Liver (tissue), 8 donors: ENCODE measurements at regions not wholly inside any gene's neighbourhood (a gene's known extent, or its start where the extent isn't known, plus 50 kb on each side); places are given as distances from the start of the nearest gene placed in this dataset.

Experiments
- DNase-seq: peaks from one replicate; pipeline ENCODE4 v3.0.0-alpha.2; 2017; ENCODE audit warnings: low spot score
- H3K27ac ChIP-seq, 2 donors: one replicate each; pipeline ENCODE4 v1.7.0; 2013; ENCODE audit warnings: inconsistent platforms in 2 of 2, low read length in 2 of 2, control low read depth in 1 of 2, low read depth in 1 of 2, mild to moderate bottlenecking in 1 of 2
- H3K27me3 ChIP-seq, 4 donors: one replicate each; pipeline versions ENCODE4 v1.6.1 to v1.7.0; 2013; ENCODE audit warnings: low read length in 3 of 4, inconsistent platforms in 1 of 4, mild to moderate bottlenecking in 1 of 4, moderate library complexity in 1 of 4; ENCODE audit not compliant: control insufficient read depth in 4 of 4, insufficient read depth in 4 of 4
- H3K36me3 ChIP-seq, 4 donors: one replicate each; pipeline versions ENCODE4 v1.6.1 to v1.7.0; 2013; ENCODE audit warnings: low read length in 3 of 4, mild to moderate bottlenecking in 3 of 4, low read depth in 1 of 4, moderate library complexity in 1 of 4; ENCODE audit not compliant: control insufficient read depth in 4 of 4, insufficient read depth in 3 of 4
- H3K4me1 ChIP-seq, 4 donors: one replicate each; pipeline versions ENCODE4 v1.6.1 to v1.7.0; 2013; ENCODE audit warnings: low read length in 3 of 4, mild to moderate bottlenecking in 3 of 4, moderate library complexity in 1 of 4; ENCODE audit not compliant: control insufficient read depth in 4 of 4, insufficient read depth in 4 of 4
- H3K4me3 ChIP-seq, 3 donors: one replicate each; pipeline versions ENCODE4 v1.6.1 to v1.7.0; 2013; ENCODE audit warnings: low read length in 3 of 3, control low read depth in 1 of 3, low read depth in 1 of 3, mild to moderate bottlenecking in 1 of 3
- H3K9ac ChIP-seq, 2 donors: one replicate each; pipeline ENCODE4 v1.7.0; 2013; ENCODE audit warnings: low read length in 2 of 2, mild to moderate bottlenecking in 2 of 2, moderate library complexity in 2 of 2, control low read depth in 1 of 2, low read depth in 1 of 2
- H3K9me3 ChIP-seq, 4 donors: one replicate each; pipeline versions ENCODE4 v1.6.1 to v1.7.0; 2013; ENCODE audit warnings: low read length in 3 of 4; ENCODE audit not compliant: control insufficient read depth in 4 of 4
- EGR1 ChIP-seq, 2 donors: IDR thresholded peaks; 2 replicates each; pipeline ENCODE4 v1.6.1; 2016 to 2018; ENCODE audit warnings: antibody characterized with exemption in 2 of 2, low read depth in 2 of 2
- FOXA1 ChIP-seq: IDR thresholded peaks from 2 replicates; pipeline ENCODE4 v1.6.1; 2016; ENCODE audit warnings: antibody characterized with exemption
- FOXA2 ChIP-seq: IDR thresholded peaks from 2 replicates; pipeline ENCODE4 v1.6.1; 2016; ENCODE audit warnings: antibody characterized with exemption
- GABPA ChIP-seq, 2 donors: IDR thresholded peaks in 1 of 2; conservative IDR thresholded peaks in 1 of 2; 2 replicates each; pipeline ENCODE4 v1.6.1; 2016; ENCODE audit warnings: antibody characterized with exemption in 2 of 2, mild to moderate bottlenecking in 1 of 2, moderate library complexity in 1 of 2
- HNF4A ChIP-seq, 2 donors: conservative IDR thresholded peaks; 2 replicates each; pipeline ENCODE4 v1.6.1; 2016; ENCODE audit warnings: antibody characterized with exemption in 2 of 2, mild to moderate bottlenecking in 2 of 2
- HNF4G ChIP-seq: IDR thresholded peaks from 2 replicates; pipeline ENCODE4 v1.6.1; 2016; ENCODE audit warnings: antibody characterized with exemption
- RAD21 ChIP-seq, 2 donors: IDR thresholded peaks; 2 replicates each; pipeline ENCODE4 v1.6.1; 2016; ENCODE audit warnings: antibody characterized with exemption in 2 of 2, mild to moderate bottlenecking in 2 of 2
- RXRA ChIP-seq, 2 donors: IDR thresholded peaks; 2 replicates each; pipeline ENCODE4 v1.6.1; 2017 to 2018; ENCODE audit warnings: antibody characterized with exemption in 2 of 2, mild to moderate bottlenecking in 1 of 2
- SP1 ChIP-seq: IDR thresholded peaks from 2 replicates; pipeline ENCODE4 v1.6.1; 2018; ENCODE audit warnings: antibody characterized with exemption, mild to moderate bottlenecking
- TAF1 ChIP-seq: conservative IDR thresholded peaks from 2 replicates; pipeline ENCODE4 v1.6.1; 2016; ENCODE audit warnings: antibody characterized with exemption, mild to moderate bottlenecking
- YY1 ChIP-seq: IDR thresholded peaks from 2 replicates; pipeline ENCODE4 v1.6.1; 2016; ENCODE audit warnings: antibody characterized with exemption, mild to moderate bottlenecking
- WGBS: extraction: QIAGEN DNeasy Blood & Tissue Kit; methylation state at CpG from one replicate; pipeline ENCODE4 v1.1.7; 2013; 5-methylcytosine and 5-hydroxymethylcytosine counted together
- TF ChIP-seq, protein P1 (sequence below): IDR thresholded peaks from 2 replicates; pipeline ENCODE4 v1.6.1; 2016; ENCODE audit warnings: antibody characterized with exemption, mild to moderate bottlenecking
- TF ChIP-seq, protein P2 (sequence below): IDR thresholded peaks from 2 replicates; pipeline ENCODE4 v1.6.1; 2016; ENCODE audit warnings: antibody characterized with exemption
- TF ChIP-seq, protein P3 (sequence below): IDR thresholded peaks from 2 replicates; pipeline ENCODE4 v1.6.1; 2016; ENCODE audit warnings: antibody characterized with exemption
- TF ChIP-seq, protein P4 (sequence below): fragments of 150-350 bp; IDR thresholded peaks from 2 replicates; pipeline ENCODE4 v1.5.1; 2017; ENCODE audit warnings: improper control_type of control experiment, low read depth, low read length; ENCODE audit not compliant: missing input control
- TF ChIP-seq, protein P5 (sequence below): IDR thresholded peaks from 2 replicates; pipeline ENCODE4 v1.6.1; 2016; ENCODE audit warnings: antibody characterized with exemption
- donor health status: healthy.
- donor health status: healthy.
- donor health status: healthy.
- donor health status: healthy.
- donor health status: healthy.

DNA sequence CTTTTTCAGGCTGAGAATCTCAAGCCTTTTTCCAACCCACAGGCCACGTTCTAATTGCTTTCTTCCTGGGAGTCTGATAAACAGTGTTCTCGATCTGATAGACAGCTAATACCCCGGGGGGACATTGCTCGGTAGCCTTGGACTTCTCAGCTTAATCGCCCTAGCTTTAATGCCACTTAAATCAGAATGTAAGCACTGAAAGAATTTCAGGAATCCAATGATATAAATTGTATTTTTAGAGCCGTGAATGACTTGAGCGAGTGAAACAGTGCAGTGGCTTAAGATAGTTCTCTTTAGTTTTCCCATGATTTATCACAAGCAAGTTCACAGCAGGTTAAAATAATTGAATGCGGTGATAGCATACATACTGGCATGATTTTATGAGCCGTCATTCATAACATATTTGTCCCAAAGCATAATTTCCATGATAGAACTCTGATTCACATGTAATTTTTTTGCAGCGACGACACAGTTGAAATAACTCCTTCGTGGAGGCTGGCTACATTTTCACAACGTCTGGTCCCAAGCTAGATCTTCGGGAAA lies 116.1 kb upstream of the MYOCD start:
- no peak overlapping the region for H3K27ac ChIP-seq
- no peak for DNase-seq
- peaks cover 0 to 5% (median 1%) of the 10 kb centered on the region in 4 donors for H3K27me3 ChIP-seq
- H3K4me1 ChIP-seq: no peaks in the 10 kb centered on the region
- H3K36me3 ChIP-seq: no peaks in the 10 kb centered on the region
- no peak overlapping the region for H3K4me3 ChIP-seq
- no peaks in the 10 kb centered on the region for H3K9me3 ChIP-seq
- WGBS: 57% methylated on average over 14 of the region's 14 CpGs
- H3K9ac ChIP-seq: no peak overlapping the region
- TF ChIP-seq GABPA (IDR thresholded peaks at IDR 0.05 in 1 of 2, conservative IDR thresholded peaks at IDR 0.05 in 1 of 2) (no peak), RXRA (IDR thresholded peaks at IDR 0.05) (no peak), FOXA1 (no peak), FOXA2 (no peak), TAF1 (no peak), RAD21 (IDR thresholded peaks at IDR 0.05) (no peak), HNF4A (conservative IDR thresholded peaks at IDR 0.05) (no peak), SP1 (no peak), EGR1 (IDR thresholded peaks at IDR 0.05; ENCODE audit: low read depth in 2 of 2) (no peak), YY1 (no peak), HNF4G (no peak)
- TF ChIP-seq, protein P1, sequence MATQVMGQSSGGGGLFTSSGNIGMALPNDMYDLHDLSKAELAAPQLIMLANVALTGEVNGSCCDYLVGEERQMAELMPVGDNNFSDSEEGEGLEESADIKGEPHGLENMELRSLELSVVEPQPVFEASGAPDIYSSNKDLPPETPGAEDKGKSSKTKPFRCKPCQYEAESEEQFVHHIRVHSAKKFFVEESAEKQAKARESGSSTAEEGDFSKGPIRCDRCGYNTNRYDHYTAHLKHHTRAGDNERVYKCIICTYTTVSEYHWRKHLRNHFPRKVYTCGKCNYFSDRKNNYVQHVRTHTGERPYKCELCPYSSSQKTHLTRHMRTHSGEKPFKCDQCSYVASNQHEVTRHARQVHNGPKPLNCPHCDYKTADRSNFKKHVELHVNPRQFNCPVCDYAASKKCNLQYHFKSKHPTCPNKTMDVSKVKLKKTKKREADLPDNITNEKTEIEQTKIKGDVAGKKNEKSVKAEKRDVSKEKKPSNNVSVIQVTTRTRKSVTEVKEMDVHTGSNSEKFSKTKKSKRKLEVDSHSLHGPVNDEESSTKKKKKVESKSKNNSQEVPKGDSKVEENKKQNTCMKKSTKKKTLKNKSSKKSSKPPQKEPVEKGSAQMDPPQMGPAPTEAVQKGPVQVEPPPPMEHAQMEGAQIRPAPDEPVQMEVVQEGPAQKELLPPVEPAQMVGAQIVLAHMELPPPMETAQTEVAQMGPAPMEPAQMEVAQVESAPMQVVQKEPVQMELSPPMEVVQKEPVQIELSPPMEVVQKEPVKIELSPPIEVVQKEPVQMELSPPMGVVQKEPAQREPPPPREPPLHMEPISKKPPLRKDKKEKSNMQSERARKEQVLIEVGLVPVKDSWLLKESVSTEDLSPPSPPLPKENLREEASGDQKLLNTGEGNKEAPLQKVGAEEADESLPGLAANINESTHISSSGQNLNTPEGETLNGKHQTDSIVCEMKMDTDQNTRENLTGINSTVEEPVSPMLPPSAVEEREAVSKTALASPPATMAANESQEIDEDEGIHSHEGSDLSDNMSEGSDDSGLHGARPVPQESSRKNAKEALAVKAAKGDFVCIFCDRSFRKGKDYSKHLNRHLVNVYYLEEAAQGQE: no peak
- TF ChIP-seq, protein P2, sequence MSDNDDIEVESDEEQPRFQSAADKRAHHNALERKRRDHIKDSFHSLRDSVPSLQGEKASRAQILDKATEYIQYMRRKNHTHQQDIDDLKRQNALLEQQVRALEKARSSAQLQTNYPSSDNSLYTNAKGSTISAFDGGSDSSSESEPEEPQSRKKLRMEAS: no peak
- TF ChIP-seq, protein P3, sequence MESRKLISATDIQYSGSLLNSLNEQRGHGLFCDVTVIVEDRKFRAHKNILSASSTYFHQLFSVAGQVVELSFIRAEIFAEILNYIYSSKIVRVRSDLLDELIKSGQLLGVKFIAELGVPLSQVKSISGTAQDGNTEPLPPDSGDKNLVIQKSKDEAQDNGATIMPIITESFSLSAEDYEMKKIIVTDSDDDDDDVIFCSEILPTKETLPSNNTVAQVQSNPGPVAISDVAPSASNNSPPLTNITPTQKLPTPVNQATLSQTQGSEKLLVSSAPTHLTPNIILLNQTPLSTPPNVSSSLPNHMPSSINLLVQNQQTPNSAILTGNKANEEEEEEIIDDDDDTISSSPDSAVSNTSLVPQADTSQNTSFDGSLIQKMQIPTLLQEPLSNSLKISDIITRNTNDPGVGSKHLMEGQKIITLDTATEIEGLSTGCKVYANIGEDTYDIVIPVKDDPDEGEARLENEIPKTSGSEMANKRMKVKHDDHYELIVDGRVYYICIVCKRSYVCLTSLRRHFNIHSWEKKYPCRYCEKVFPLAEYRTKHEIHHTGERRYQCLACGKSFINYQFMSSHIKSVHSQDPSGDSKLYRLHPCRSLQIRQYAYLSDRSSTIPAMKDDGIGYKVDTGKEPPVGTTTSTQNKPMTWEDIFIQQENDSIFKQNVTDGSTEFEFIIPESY: no peak
- TF ChIP-seq, protein P4, sequence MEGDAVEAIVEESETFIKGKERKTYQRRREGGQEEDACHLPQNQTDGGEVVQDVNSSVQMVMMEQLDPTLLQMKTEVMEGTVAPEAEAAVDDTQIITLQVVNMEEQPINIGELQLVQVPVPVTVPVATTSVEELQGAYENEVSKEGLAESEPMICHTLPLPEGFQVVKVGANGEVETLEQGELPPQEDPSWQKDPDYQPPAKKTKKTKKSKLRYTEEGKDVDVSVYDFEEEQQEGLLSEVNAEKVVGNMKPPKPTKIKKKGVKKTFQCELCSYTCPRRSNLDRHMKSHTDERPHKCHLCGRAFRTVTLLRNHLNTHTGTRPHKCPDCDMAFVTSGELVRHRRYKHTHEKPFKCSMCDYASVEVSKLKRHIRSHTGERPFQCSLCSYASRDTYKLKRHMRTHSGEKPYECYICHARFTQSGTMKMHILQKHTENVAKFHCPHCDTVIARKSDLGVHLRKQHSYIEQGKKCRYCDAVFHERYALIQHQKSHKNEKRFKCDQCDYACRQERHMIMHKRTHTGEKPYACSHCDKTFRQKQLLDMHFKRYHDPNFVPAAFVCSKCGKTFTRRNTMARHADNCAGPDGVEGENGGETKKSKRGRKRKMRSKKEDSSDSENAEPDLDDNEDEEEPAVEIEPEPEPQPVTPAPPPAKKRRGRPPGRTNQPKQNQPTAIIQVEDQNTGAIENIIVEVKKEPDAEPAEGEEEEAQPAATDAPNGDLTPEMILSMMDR: no peak

DNA sequence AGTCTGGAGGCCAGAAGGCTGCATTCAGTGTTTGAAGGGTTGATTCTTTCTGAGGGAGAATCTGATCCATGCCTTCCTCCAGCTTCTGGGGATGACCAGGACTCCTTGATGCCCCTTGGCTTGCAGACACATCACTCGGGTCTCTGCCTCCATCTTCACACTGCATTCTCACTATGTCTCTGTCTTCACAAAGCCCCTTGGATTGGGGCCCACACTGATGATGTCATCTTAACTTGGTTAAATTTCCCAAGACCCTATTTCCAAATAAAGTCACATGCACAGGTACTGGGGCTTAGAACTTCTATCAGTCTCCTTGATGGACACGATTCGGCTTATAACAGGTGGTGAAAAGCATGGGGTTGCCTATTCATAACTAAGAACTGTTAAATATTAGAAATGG lies 112.1 kb upstream of the MYOCD start:
- Histone ChIP-seq H3K27me3 (peaks cover 0 to 3% (median 1%) of the 10 kb centered on the region in 4 donors), H3K9ac (no peak overlapping the region), H3K4me3 (no peak overlapping the region), H3K27ac (no peak overlapping the region), H3K9me3 (no peaks in the 10 kb centered on the region), H3K4me1 (no peaks in the 10 kb centered on the region), H3K36me3 (no peaks in the 10 kb centered on the region)
- no peak for DNase-seq
- TF ChIP-seq, protein P1: no peak
- TF ChIP-seq RXRA (IDR thresholded peaks at IDR 0.05): no peak
- no peak for TF ChIP-seq SP1
- no peak for TF ChIP-seq FOXA2
- TF ChIP-seq RAD21 (IDR thresholded peaks at IDR 0.05): no peak
- TF ChIP-seq, protein P3: no peak
- TF ChIP-seq, protein P5, sequence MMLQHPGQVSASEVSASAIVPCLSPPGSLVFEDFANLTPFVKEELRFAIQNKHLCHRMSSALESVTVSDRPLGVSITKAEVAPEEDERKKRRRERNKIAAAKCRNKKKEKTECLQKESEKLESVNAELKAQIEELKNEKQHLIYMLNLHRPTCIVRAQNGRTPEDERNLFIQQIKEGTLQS: no peak
- no peak for TF ChIP-seq TAF1
- 75% methylated on average over 3 of the region's 3 CpGs for WGBS
